Kasumi-1 (cell line): ENCODE measurements at regions not wholly inside any gene's neighbourhood (a gene's known extent, or its start where the extent isn't known, plus 50 kb on each side); places are given as distances from the start of the nearest gene placed in this dataset.
"Not testable (repeated sequence)": the region's sequence is repeated elsewhere in the genome, so short reads cannot be mapped to it uniquely, and the experiment has no call there.

Source experiments
- DNase-seq, 2 experiments: peaks; one replicate each; lab custom pipeline; 2025; lab: John Stamatoyannopoulos, UW

DNA sequence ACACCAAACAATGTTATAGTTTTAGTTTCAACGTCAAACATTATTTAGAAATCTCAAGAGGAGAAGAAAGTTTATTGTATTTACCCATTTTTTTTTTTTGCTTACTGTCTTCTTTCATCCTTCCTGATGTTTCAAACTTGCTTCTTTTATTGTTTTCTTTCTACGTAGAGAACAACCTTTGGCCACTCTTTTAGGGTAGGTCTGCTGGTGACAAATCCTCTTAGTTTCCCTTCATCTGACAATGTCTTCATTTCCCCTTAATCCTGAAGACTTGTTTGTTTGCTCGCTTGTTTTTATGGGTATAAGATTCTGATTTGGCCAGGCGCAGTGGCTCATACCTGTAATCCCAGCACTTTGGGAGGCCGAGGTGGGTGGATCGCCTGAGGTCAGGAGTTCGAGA, 89.1 kb downstream of the RHOU start:
- no peak for DNase-seq

DNA sequence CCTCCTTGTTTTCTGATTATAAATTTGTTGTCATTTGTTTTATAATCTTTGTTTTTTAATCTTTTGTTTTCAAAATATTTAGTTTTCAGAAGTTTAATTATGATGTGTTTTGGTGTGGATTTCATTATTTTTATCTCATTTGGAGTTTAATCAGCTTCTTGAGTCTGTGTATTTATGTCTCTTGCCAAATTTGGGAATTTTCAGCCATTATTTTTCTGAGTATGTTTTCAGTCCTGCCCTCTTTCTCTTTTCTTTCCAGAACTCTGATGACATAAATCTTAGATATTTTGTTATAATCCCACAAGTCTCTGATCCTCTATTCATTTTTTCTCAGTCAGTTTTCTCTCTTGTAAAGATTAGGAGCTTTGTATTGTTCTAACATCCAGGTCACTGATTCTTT, 89.8 kb downstream of the RHOU start:
- DNase-seq, result no peak

DNA sequence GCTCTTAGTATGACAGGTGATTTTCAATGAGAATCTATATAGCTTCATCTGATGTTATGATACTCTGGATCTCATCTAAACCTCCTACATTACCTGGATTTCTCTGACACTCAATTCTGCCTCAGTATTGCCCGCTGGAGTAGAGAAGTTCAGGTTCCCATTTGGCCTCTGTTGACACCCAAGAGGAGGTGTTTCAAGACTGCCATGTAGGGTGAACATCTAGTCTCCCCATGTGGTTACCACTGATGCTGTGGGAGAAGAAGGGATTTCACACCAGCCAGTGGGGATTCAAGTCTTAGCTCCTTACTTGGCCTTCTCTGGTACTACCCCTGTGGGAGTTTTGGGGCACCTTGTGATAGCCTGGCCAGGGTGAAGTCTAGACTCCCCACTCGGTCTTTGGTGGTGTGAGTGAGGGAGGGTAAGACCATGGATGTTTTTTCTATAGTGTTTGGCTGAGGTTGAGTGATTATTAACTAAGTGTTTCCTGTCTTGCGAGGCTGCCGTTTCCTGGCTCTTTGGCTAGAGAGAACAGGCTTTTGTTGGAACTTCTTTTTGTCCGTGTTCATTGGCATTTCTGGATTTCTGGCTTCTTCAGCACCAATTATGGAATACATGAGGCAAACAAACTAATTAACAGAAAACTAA, 90.7 kb downstream of the RHOU start:
- no peak for DNase-seq

DNA sequence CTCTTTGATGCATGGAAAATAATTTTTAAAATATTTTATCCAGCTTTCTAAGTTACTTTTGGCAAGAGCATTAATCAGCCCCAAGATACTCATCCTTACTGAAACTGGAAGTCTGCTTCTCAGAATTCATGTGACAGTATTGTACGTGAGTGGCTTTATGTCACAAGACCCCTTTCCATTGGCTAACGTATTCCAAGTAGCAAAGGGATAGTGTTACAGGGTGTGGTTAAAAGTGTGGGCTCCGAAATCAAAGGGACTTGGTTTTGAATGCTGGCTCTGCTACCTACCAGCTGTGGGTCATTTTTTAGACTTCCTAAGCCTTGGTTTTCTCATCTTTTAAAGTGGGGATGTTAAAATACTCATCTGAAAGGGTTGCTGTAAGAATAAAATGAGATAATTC, 91.7 kb downstream of the RHOU start:
- DNase-seq, result no peak

DNA sequence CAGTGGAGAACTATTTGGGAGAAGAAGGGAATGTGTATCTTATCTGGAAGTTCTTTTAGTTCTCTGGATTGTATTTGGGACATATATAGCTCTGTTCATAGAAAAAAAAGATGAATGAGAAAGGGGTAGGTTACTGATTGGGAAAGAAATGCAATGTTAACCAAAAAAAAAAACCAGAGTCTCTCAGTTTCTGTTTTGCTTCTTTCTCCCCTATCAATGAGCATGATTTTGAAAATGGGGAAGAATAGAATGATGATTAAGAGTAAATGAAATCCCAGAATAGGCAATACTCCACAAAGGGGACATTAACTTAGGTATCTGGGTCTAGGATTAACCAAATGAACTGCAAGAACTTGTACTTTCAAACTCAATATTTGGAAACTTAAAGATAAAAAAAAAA, 92.9 kb downstream of the RHOU start:
- DNase-seq, result no peak

DNA sequence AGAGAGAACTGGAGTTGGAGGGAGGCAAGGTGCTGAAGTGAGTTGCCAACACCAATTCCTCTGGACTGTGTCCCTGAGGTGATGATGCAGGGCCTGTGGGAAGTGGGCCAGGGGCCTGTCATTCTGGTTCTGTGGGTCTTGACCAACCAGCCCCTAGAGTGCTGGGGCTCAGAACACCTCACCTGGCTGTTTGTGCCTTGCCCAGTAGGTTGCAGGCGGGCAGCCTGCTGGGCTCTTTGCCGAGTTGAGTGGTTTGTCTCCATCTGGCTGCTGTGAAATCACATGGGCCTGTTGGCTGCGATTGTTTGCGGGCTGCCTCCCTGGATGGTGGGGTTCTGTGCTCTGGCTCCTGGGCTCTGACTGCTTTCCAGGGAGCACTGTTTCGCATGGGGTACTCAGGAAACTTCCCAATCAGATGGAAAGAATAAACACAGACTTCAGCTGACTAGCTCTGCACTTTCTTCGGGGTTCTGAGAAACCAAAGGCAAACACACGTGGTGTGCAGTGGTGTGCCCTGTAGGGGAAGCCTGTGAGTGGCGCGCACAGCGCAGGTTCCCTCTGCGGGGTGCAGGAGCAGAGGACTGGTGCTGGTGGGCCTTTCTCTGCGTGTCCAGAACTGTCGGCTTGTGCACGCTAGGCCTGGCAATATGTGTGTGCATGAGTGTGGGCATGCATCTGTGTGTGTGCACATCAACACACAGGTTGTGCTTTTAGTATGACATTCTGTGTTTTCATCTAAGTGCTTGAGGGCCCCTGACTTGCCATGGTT, 95.1 kb downstream of the RHOU start:
- no peak for DNase-seq

DNA sequence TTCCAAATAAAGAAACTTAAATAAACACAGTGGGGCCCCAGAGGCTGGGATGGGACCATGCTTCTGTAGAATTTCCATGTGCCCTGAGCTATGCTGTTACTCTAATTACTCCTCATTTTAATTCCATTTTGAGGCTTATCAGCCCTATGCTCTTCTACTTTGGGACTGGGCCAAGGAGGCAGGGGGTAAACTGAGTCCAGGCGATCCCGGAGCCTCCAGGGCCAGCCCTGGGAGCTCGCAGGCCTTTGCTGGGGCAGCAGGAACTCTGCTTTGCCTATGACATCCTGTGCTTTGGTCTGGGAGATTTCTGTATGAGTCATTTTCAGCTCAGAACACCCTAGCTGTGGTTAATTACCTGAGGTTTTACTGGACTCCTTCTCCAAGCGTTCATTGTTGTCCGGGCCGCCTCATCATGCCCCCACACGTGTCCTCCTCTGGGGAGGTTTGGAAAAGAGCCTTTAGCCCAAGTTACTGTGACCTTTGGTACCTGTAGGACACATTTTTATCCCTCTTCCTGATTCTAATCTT, 95.7 kb downstream of the RHOU start:
- no peak for DNase-seq

DNA sequence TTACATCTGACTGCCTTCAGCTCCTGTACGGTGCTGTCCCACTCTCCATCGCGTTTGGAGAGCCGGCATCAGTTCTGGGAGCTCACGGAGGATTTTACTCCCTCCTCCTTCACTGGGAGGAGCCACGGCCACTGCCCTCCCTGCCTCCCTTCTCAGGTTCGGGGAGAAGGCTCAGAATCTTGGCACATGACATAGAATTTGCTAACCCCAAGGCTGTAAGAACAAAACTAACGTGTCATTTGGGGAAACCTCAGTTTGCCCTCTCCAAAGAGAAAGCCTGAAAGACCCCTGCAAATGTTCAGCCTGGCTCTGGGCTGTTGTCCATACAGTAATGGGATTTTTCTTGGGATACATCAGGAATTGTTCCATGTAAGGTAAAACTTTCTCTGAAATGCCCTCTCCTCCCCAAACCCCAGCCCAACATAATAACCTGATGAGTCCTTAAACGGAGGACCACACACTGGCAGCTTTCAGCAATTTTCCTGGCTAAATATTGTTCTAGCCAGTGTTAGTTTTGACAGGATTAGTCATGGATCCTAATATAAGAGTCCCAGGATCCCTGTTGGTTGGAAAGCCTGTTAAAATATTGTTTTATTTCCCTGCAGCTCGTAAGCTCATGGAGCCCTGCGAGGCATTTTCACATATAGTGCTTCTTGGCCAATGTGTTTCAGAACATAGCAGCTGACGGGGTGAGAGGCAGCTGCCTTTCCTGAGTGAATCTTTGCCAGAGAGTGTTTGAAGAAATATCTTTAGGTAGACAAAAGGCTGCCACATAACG, 98.8 kb downstream of the RHOU start:
- DNase-seq, result no peak

DNA sequence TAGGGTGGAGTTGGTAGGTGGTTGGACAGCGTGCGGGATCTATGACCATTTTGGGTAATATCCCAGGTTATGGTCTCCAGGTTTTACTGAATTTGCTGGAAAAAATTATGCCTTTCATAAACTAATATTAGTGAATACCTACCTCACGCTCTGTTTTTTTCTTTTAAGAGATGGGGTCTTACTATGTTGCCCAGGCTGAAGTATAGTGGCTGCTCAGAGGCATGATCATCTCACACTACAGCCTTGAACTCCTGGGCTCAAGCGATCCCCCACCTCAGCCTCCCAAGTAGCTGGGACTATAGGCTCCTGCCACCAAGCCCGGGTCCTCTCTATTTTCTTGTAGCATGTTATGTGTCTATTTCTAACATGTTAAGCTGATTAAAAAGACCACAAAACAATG, 100.2 kb downstream of the RHOU start:
- no peak for DNase-seq

DNA sequence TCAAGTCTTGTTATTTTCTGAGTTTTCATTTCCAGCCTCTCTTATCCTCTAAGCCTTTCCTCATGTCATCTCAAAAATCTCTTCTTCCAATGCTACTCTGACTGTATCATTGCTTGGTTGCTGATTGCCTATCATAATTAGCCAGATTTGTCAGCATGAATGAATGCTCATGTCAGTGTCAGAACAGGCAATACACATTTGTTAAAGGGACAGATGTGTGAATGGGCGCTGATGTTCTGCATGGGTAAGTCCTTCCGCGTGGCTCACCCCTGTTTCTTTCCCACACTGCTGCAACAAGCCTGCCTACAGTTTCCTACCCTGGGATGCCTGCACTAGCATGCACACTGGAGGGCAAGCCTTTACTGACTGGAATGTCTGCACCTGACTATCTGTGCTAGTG, 100.6 kb downstream of the RHOU start:
- DNase-seq, result no peak

DNA sequence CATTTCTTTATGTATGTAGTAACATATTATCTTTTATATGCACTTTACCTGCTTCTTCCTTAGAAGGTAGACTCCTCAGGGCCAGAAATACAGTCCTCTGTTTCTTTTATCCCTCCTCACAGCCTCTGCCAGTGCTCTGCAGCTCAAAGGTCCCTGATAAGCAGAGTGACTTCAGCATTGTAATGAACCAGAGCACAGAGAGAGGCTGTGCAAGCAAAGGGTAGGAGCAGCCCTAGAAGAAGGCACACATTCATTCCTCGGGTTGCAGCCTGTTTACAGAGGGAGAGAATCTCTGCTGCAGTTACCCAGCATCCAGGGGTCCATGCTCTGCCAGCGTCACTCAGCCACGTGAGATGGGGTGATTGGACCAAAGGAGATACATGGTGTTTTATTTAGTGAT, 101.1 kb downstream of the RHOU start:
- no peak for DNase-seq

DNA sequence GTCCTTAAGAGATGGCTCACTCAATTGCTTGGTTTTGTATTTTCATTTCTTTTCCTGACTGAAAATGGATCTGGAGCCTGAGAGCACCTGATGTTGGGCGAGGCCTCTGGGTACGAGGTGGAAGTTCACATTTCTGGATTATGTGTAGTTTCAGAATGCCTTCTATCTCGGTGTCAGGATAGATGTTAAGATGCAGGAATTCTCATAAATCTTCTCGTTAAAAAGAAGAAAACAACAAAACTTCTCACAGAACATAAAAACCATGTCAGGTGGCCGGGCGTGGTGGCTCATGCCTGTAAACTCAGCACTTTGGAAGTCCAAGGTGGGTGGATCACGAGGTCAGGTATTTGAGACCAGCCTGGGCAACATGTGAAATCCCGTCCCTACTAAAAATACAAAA, 101.8 kb downstream of the RHOU start:
- no peak for DNase-seq

DNA sequence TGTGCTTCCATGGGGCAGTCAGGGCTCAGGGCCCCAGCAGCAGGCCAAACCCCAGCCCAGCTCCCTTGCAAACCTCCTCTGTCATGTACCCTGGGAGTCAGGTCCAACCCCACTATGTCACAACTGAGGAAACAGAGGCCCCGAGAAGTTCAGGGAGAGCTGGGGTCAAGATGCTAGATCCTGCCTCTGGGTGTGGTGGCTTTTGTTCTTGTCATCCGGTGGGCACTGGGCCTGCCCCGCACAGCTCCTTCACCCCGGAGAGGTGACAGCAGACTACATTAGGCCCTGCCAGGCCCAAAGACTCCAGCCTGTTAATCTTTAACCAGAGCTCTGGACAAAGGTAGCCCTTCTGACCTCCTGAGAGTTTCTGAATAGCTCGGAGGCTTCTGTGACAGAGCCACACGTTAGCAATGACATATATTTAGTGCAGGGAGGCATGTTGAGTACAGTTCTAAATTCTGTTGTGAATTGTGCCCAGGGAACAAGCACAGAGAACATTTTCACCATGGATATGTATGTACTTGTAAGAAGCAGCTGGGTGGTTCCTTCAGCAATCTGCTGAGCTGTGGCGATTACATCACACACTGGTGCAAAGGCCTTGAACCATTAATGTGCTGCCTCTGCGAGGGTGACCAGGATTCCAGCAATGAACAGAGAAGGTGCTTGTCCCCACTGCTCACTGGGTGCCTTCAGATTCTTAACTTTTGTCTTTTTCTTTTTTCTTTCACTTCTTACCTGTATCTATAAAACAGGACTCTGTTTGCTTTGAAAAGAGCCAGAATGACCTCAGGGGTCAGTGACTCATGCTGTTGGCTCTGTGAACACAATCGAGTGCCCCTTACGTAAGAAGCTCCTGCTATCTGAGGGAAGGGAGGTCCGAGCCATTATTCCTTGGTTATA, 102.8 kb downstream of the RHOU start:
- no peak for DNase-seq

DNA sequence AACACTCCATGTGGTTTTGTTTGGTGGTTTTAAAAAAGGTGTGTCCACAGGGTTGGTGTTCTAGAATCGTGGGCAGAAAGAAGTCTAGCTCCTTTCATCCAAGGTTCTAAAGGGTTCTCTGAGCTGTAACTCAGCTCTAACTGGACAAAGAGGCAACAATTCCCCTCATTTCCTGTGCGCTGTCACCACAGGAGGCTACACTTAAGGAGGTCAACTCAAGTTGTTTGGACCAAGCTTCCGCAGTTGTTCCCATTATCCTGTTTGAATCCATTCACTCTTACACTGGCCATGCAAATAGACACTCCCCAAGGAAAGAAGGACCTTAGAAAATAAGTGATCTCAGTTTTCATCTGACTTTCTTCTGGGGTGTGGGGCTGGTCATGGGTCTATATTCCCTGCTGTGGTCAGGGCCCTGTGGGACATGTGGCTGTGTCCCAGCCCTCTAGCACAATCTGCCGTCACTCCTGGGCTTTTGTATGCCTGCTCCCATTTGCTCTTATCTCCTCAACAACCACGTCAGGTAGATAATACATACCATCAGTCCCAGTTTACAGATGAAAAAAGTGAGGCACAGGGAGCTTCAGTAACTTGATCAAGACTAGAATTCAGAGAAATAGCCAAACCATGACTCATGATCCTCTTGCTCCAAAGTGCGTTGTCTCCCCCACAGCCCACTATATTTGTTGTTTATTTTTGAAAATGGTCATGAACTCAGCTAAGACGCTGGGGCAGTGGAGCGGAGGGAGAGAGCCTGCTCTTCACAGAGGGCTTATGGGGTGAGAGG, 103.6 kb downstream of the RHOU start:
- DNase-seq, result no peak

DNA sequence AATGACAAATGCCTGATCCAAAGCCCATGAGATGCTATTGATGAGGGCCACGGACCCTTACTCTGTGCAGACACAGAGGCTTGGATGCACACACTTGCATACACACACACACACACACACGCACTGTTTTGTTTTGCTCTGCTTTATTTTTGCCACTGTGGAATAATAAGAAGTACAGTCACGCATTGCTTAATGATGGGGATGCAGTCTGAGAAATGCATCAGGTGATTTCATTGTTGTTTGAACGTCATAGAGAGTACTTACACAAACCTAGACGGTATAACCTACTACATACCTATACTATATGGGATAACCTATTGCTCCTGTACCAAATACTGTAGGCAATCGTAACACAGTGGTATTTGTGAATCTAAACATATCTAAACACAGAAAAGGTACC, 104.4 kb downstream of the RHOU start:
- DNase-seq, result no peak

DNA sequence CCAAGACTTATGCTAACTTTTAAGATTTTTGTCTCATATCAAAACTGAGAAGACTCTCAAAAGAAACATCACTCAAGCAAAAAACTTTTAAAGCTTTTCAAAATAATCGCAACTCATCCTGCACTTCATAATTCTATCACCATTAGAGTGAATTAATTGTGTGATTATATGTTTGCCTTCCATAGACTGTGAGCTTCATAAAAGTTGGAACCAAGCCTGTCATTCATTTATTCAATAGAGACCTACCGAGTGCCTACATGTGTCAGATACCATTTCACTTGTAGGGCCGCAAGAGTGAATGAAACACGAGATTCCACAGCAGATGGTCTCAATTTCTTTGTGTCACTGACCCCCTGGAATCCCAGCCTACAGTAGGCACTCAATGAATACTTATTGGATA, 106.4 kb downstream of the RHOU start:
- no peak for DNase-seq

DNA sequence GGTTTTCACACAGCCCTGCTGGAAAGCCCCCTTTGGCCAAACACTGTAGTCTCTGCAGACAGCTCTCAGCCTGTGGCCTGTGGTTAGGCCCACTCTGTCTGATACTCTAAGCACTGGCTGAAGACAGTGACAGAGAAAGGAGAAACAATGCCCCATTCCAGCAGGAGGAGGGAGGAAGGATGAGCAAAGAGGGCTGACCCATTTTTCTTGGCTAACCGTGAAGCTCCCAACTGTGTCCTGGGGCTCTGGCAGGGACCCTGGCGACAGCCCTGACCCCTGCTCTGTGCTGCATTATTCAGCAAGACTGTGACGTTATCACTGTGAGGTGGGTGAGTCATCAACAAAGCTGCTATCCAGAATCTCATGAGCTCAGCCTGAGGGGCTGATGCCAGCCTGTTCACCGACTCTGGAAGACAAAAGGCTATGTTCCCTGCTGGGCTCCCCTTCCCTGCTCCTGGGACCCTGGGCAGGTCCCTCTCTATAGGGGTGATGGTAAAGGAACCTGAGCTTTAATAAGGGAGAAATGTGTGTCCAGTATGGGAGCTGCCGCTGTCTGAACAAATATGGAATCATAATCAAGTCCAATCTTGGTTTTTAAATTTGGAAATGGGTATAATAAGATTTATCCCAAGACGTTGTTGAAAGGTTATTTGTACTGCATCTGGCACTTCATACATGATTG, 107.0 kb downstream of the RHOU start:
- no peak for DNase-seq

DNA sequence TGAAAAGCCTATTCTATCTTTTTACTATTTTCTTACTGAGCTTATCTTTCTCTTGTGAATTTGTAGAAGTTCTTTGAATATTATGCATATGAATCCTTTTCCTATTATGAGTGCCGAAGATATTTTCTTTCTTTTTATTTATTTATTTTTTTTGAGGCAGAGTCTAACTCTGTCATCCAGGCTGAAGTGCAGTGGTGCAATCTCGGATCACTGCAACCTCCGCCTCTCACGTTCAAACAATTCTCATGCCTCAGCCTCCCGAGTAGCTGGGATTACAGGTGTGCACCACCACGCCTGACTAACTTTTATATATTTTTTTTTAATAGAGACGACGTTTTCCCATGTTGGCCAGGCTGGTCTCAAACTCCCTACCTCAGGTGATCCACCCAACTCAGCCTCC, 109.8 kb downstream of the RHOU start:
- DNase-seq, result no peak

DNA sequence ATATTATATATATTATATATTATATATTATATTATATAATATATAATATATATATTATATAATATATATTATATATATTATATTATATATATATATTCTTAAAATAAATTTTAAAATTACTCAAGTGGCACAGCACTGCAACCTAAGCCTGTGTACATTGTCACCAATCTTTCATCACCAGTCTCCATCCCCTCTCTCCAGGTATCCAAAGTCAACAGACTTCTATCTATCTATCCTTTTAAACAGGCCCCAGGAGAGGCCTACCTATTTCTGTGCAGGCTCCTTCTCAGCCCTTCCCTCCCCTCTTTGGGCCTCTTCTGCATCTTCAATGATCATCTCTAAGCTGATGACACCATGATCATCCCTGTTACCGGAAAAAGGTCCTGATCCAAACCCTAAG, 111.7 kb downstream of the RHOU start:
- no peak for DNase-seq

DNA sequence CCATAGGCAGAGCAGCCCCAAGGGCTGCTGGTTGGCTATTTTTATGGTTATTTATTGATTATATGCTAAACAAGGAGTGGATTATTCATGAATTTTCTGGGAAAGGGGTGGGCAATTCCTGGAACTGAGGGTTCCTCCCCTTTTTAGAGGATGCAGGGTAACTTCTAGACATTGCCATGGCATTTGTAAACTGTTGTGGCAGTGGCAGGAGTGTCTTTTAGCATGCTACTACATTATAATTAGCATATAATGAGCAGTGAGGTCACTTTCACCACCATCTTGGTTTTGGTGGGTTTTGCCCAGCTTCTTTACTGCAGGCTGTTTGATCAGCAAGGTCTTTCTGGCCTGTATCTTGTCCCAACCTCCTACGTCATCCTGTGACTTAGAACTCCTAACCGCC, 112.2 kb downstream of the RHOU start:
- DNase-seq, result not testable (repeated sequence)

DNA sequence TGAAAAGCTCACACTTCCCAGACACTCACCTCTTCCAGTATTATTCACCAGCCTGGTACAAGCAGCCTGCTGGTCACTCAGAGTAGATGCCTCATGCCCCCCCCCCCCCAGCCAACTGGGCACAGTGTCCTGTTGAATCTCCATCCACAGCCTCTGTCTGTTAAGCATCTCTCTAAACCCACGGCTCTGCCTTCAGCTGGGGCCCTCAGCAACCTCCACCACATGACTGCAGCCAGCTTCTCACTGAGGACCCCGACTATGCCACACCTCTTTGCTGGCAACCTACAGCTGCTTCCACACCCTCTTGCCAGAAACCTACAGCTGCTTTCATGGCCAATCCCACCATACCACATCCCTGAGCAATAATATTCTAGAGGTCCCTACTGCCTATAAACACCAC, 113.1 kb downstream of the RHOU start:
- DNase-seq, result no peak
